GM18909 (cell line): ENCODE measurements at regions not wholly inside any gene's neighbourhood (a gene's known extent, or its start where the extent isn't known, plus 50 kb on each side); places are given as distances from the start of the nearest gene placed in this dataset.
"Not testable (repeated sequence)": the region's sequence is repeated elsewhere in the genome, so short reads cannot be mapped to it uniquely, and the experiment has no call there.

ENCODE experiments used
- ATAC-seq: cut with Tn5 transposase; IDR thresholded peaks from one replicate; pipeline ENCODE4 v1.9.1; 2021; ENCODE audit warnings: mild to moderate bottlenecking; ENCODE audit not compliant: unreplicated experiment, poor library complexity

GRCh38 chr13:74755065-74755464 is 620.9 kb upstream of the KLF12 start:
- ATAC-seq = no peak

GRCh38 chr13:74751739-74752138 is 617.5 kb upstream of the KLF12 start:
- ATAC-seq = no peak

- ATAC-seq = no peak
These were observed 613.2 kb upstream of the KLF12 start for GRCh38 chr13:74747186-74747955.

- ATAC-seq = no peak
These were observed 609.8 kb upstream of the KLF12 start for GRCh38 chr13:74743992-74744391.

GRCh38 chr13:74741732-74742131 is 607.5 kb upstream of the KLF12 start:
- ATAC-seq = no peak

- no peak for ATAC-seq
These were observed 598.7 kb upstream of the KLF12 start for GRCh38 chr13:74732736-74733385.

- ATAC-seq = no peak
These were observed 597.5 kb upstream of the KLF12 start for GRCh38 chr13:74731731-74732130.

GRCh38 chr13:74730556-74731331 is 596.5 kb upstream of the KLF12 start:
- no peak for ATAC-seq

GRCh38 chr13:74726206-74726605 is 592.0 kb upstream of the KLF12 start:
- ATAC-seq = no peak

GRCh38 chr13:74718232-74718842 is 584.1 kb upstream of the KLF12 start:
- not testable (repeated sequence) for ATAC-seq

- ATAC-seq = no peak
These were observed 581.5 kb upstream of the KLF12 start for GRCh38 chr13:74715718-74716117.

GRCh38 chr13:74710006-74710405 is 575.8 kb upstream of the KLF12 start:
- ATAC-seq = no peak

- no peak for ATAC-seq
These were observed 575.0 kb upstream of the KLF12 start for GRCh38 chr13:74709226-74709625.

- ATAC-seq = no peak
These were observed 574.4 kb upstream of the KLF12 start for GRCh38 chr13:74708629-74709028.

GRCh38 chr13:74707291-74707690 is 573.1 kb upstream of the KLF12 start:
- no peak for ATAC-seq

GRCh38 chr13:74706801-74707200 is 572.6 kb upstream of the KLF12 start:
- no peak for ATAC-seq

GRCh38 chr13:74705438-74705837 is 571.2 kb upstream of the KLF12 start:
- no peak for ATAC-seq

GRCh38 chr13:74703855-74704387 is 569.7 kb upstream of the KLF12 start:
- ATAC-seq = no peak

- ATAC-seq = no peak
These were observed 562.1 kb upstream of the KLF12 start for GRCh38 chr13:74696148-74696922.
